HUES6 (cell line): ENCODE measurements at regions not wholly inside any gene's neighbourhood (a gene's known extent, or its start where the extent isn't known, plus 50 kb on each side); places are given as distances from the start of the nearest gene placed in this dataset.

Source experiments
- H3K27ac ChIP-seq: 2 replicates; pipeline ENCODE4 v1.7.0; 2013; ENCODE audit warnings: low read depth, mild to moderate bottlenecking, low read length, inconsistent platforms
- H3K27me3 ChIP-seq: 2 replicates; pipeline ENCODE4 v1.6.1; 2013; ENCODE audit warnings: low read length; ENCODE audit not compliant: control insufficient read depth, insufficient read depth
- H3K36me3 ChIP-seq: 2 replicates; pipeline ENCODE4 v1.6.1; 2013; ENCODE audit warnings: low read length; ENCODE audit not compliant: control insufficient read depth, insufficient read depth
- H3K4me1 ChIP-seq: 2 replicates; pipeline ENCODE4 v1.6.1; 2013; ENCODE audit warnings: low read length; ENCODE audit not compliant: control insufficient read depth, insufficient read depth
- H3K4me3 ChIP-seq: 2 replicates; pipeline ENCODE4 v1.5.1; 2013; ENCODE audit warnings: low read depth, low read length
- H3K9ac ChIP-seq: one replicate; pipeline ENCODE4 v1.6.1; 2013; ENCODE audit warnings: mild to moderate bottlenecking, low read length
- H3K9me3 ChIP-seq: 2 replicates; pipeline ENCODE4 v1.6.1; 2013; ENCODE audit warnings: low read depth, low read length; ENCODE audit not compliant: control insufficient read depth, insufficient read depth

- Histone ChIP-seq H3K4me1 (peaks cover 5% of the 10 kb centered on the region; the same call in 1 of the 2 replicates), H3K4me3 (no peak overlapping the region), H3K27ac (no peak overlapping the region), H3K9ac (no peak overlapping the region), H3K36me3 (no peaks in the 10 kb centered on the region), H3K9me3 (no peaks in the 10 kb centered on the region), H3K27me3 (no peaks in the 10 kb centered on the region)
Observed at GRCh38 chr2:12951657-12951973, 234.9 kb downstream of the TRIB2 start.

- Histone ChIP-seq H3K4me1 (peaks cover 5% of the 10 kb centered on the region; the same call in 1 of the 2 replicates), H3K27ac (no peak overlapping the region), H3K36me3 (no peaks in the 10 kb centered on the region), H3K9ac (no peak overlapping the region), H3K4me3 (no peak overlapping the region), H3K9me3 (no peaks in the 10 kb centered on the region), H3K27me3 (no peaks in the 10 kb centered on the region)
Observed at GRCh38 chr2:12953596-12953995, 236.9 kb downstream of the TRIB2 start.

GRCh38 chr2:12955864-12956263, 239.1 kb downstream of the TRIB2 start:
- Histone ChIP-seq H3K4me1 (peaks cover 4% of the 10 kb centered on the region; the same call in 1 of the 2 replicates), H3K9me3 (no peaks in the 10 kb centered on the region), H3K9ac (no peak overlapping the region), H3K27ac (no peak overlapping the region), H3K4me3 (no peak overlapping the region), H3K27me3 (no peaks in the 10 kb centered on the region), H3K36me3 (no peaks in the 10 kb centered on the region)

GRCh38 chr2:12957251-12957650, 240.5 kb downstream of the TRIB2 start:
- Histone ChIP-seq H3K27me3 (no peaks in the 10 kb centered on the region), H3K4me3 (no peak overlapping the region), H3K9ac (no peak overlapping the region), H3K4me1 (no peaks in the 10 kb centered on the region), H3K36me3 (no peaks in the 10 kb centered on the region), H3K9me3 (no peaks in the 10 kb centered on the region), H3K27ac (no peak overlapping the region)

GRCh38 chr2:12959935-12960334, 243.2 kb downstream of the TRIB2 start:
- no peaks in the 10 kb centered on the region for H3K36me3 ChIP-seq
- no peaks in the 10 kb centered on the region for H3K27me3 ChIP-seq
- H3K9me3 ChIP-seq: no peaks in the 10 kb centered on the region
- no peak overlapping the region for H3K27ac ChIP-seq
- no peak overlapping the region for H3K9ac ChIP-seq
- H3K4me3 ChIP-seq: no peak overlapping the region
- H3K4me1 ChIP-seq: no peaks in the 10 kb centered on the region

GRCh38 chr2:12960671-12961070, 243.9 kb downstream of the TRIB2 start:
- H3K9me3 ChIP-seq: no peaks in the 10 kb centered on the region
- no peak overlapping the region for H3K27ac ChIP-seq
- peaks cover 2% of the 10 kb centered on the region; the same call in 1 of the 2 replicates for H3K4me1 ChIP-seq
- no peak overlapping the region for H3K4me3 ChIP-seq
- H3K27me3 ChIP-seq: no peaks in the 10 kb centered on the region
- H3K9ac ChIP-seq: no peak overlapping the region
- no peaks in the 10 kb centered on the region for H3K36me3 ChIP-seq

GRCh38 chr2:12964904-12965539, 248.3 kb downstream of the TRIB2 start:
- no peaks in the 10 kb centered on the region for H3K27me3 ChIP-seq
- no peak overlapping the region for H3K27ac ChIP-seq
- no peak overlapping the region for H3K4me3 ChIP-seq
- H3K4me1 ChIP-seq: peaks cover 4% of the 10 kb centered on the region; the same call in 1 of the 2 replicates
- H3K9ac ChIP-seq: no peak overlapping the region
- no peaks in the 10 kb centered on the region for H3K36me3 ChIP-seq
- no peaks in the 10 kb centered on the region for H3K9me3 ChIP-seq

- H3K27ac ChIP-seq: no peak overlapping the region
- H3K27me3 ChIP-seq: no peaks in the 10 kb centered on the region
- H3K4me3 ChIP-seq: no peak overlapping the region
- H3K9ac ChIP-seq: no peak overlapping the region
- no peaks in the 10 kb centered on the region for H3K9me3 ChIP-seq
- no peaks in the 10 kb centered on the region for H3K36me3 ChIP-seq
- peaks cover 4% of the 10 kb centered on the region; the same call in 1 of the 2 replicates for H3K4me1 ChIP-seq
Observed at GRCh38 chr2:12965540-12966269, 249.0 kb downstream of the TRIB2 start.

- Histone ChIP-seq H3K27me3 (no peaks in the 10 kb centered on the region), H3K36me3 (no peaks in the 10 kb centered on the region), H3K4me3 (no peak overlapping the region), H3K27ac (no peak overlapping the region), H3K4me1 (peaks cover 4% of the 10 kb centered on the region; the same call in 1 of the 2 replicates), H3K9ac (no peak overlapping the region), H3K9me3 (peaks cover 2% of the 10 kb centered on the region; the same call in 1 of the 2 replicates)
Observed at GRCh38 chr2:12967804-12968203, 251.1 kb downstream of the TRIB2 start.

- H3K27ac ChIP-seq: no peak overlapping the region
- no peak overlapping the region for H3K4me3 ChIP-seq
- no peaks in the 10 kb centered on the region for H3K36me3 ChIP-seq
- H3K9ac ChIP-seq: no peak overlapping the region
- H3K9me3 ChIP-seq: peaks cover 8% of the 10 kb centered on the region; the same call in 1 of the 2 replicates
- peaks cover 4% of the 10 kb centered on the region; the same call in 1 of the 2 replicates for H3K4me1 ChIP-seq
- no peaks in the 10 kb centered on the region for H3K27me3 ChIP-seq
Observed at GRCh38 chr2:12968399-12968798, 251.7 kb downstream of the TRIB2 start.

- Histone ChIP-seq H3K9ac (no peak overlapping the region), H3K36me3 (no peaks in the 10 kb centered on the region), H3K4me3 (no peak overlapping the region), H3K4me1 (peaks cover under 1% of the 10 kb centered on the region; the same call in 1 of the 2 replicates), H3K27me3 (no peaks in the 10 kb centered on the region), H3K27ac (no peak overlapping the region), H3K9me3 (peaks cover 9% of the 10 kb centered on the region; the same call in 1 of the 2 replicates)
Observed at GRCh38 chr2:12970861-12971260, 254.1 kb downstream of the TRIB2 start.
